Heart left ventricle (tissue), 16 donors: ENCODE measurements at regions not wholly inside any gene's neighbourhood (a gene's known extent, or its start where the extent isn't known, plus 50 kb on each side); places are given as distances from the start of the nearest gene placed in this dataset.

Experiments used
- ATAC-seq, 4 donors: fragments of 200-7000 bp; cut with Tn5 transposase; one replicate each; pipeline ENCODE4 v1.9.1; 2020 to 2022; ENCODE audit warnings: moderate library complexity in 4 of 4, mild to moderate bottlenecking in 3 of 4, moderate number of reproducible peaks in 1 of 4
- DNase-seq, 5 donors: peaks; one replicate each; pipeline ENCODE4 v3.0.0-alpha.2; 2020
- H3K27ac ChIP-seq, 12 donors: fragments of 200-600 bp; sonication (generic) in 4 of 12; one replicate each; pipeline versions ENCODE4 v1.5.0 to v1.8.0; 2016 to 2022; ENCODE audit warnings: mild to moderate bottlenecking in 2 of 12
- H3K27me3 ChIP-seq, 9 donors: fragments of 200-600 bp; sonication (generic) in 2 of 9; one replicate each; pipeline versions ENCODE4 v1.5.1 to v1.8.0; 2016 to 2022; ENCODE audit warnings: mild to moderate bottlenecking in 3 of 9
- H3K36me3 ChIP-seq, 9 donors: fragments of 200-600 bp; sonication (generic) in 2 of 9; one replicate each; pipeline versions ENCODE4 v1.5.0 to v1.8.0; 2018 to 2022; ENCODE audit warnings: mild to moderate bottlenecking in 2 of 9
- H3K4me1 ChIP-seq, 12 donors: fragments of 200-600 bp; sonication (generic) in 4 of 12; one replicate each; pipeline versions ENCODE4 v1.5.0 to v1.8.0; 2016 to 2022; ENCODE audit warnings: mild to moderate bottlenecking in 3 of 12
- H3K4me3 ChIP-seq, 12 donors: fragments of 200-600 bp; sonication (generic) in 4 of 12; one replicate each; pipeline versions ENCODE4 v1.5.0 to v1.8.0; 2017 to 2022; ENCODE audit warnings: mild to moderate bottlenecking in 9 of 12, moderate library complexity in 4 of 12
- H3K9me3 ChIP-seq, 12 donors: fragments of 200-600 bp; sonication (generic) in 4 of 12; one replicate each; pipeline versions ENCODE4 v1.5.0 to v1.8.0; 2016 to 2022; ENCODE audit warnings: mild to moderate bottlenecking in 1 of 12
- POLR2A ChIP-seq, 2 donors: fragments of 450-650 bp; IDR thresholded peaks; one replicate each; pipeline ENCODE4 v1.6.1; 2017; ENCODE audit warnings: antibody characterized with exemption in 2 of 2, mild to moderate bottlenecking in 2 of 2, moderate library complexity in 2 of 2
- WGBS, 4 donors: extraction: QIAGEN DNeasy Blood & Tissue Kit in 2 of 4; methylation state at CpG; one replicate each; pipeline versions ENCODE4 v1.1.5 to v1.1.7; 2013 to 2018; 5-methylcytosine and 5-hydroxymethylcytosine counted together
- intact Hi-C, 10 donors: fragments of 100-400 bp; cut with DNase I; formaldehyde crosslinking; loops; one replicate each; pipeline versions ENCODE4 v1.11.1 to v1.14.2; 2022
- TF ChIP-seq, protein P1 (sequence below), 12 donors: fragments of 200-600 bp; sonication (generic) in 4 of 12; IDR thresholded peaks; one replicate each; pipeline versions ENCODE4 v1.5.0 to v1.8.0; 2018 to 2022; ENCODE audit warnings: antibody characterized with exemption in 12 of 12, mild to moderate bottlenecking in 5 of 12
- donor health status: ischemic (EF 13 %, LVEDD 7.1; RV severe dilation, severe dysfunction).
- donor health status: healthy with polysubstance abuse.
- donor health status: DM: no; HTN: yes; CAD: no.
- donor health status: DM: no; HTN: no; CAD: no.
- donor health status: ischemic (EF 25% LVEDD 6.9; RV normal size, moderate dysfunction).
- donor health status: ischemic (EF 25% LVEDD 5.7; RV mildly dilated, moderate dysfunction).
- donor health status: healthy.
- donor health status: DM: yes; HTN: yes; CAD: no.
- donor health status: ischemic (EF 35%, LVEDD 5.7; RV mildly dilated, moderate dysfunction).
- donor health status: nonischemic (EF 11% LVEDD 7.7; RV severe dilation, severe dysfunction).
- donor health status: DM: yes; HTN: yes; CAD: no.
- donor health status: PGD.
- donor health status: ischemic (EF 29% LVEDD 5.4; RV normal size, mild dysfunction).
- donor health status: nonischemic (EF 23%, LVEDD 6.1; RV moderate dilation, normal function).

DNA sequence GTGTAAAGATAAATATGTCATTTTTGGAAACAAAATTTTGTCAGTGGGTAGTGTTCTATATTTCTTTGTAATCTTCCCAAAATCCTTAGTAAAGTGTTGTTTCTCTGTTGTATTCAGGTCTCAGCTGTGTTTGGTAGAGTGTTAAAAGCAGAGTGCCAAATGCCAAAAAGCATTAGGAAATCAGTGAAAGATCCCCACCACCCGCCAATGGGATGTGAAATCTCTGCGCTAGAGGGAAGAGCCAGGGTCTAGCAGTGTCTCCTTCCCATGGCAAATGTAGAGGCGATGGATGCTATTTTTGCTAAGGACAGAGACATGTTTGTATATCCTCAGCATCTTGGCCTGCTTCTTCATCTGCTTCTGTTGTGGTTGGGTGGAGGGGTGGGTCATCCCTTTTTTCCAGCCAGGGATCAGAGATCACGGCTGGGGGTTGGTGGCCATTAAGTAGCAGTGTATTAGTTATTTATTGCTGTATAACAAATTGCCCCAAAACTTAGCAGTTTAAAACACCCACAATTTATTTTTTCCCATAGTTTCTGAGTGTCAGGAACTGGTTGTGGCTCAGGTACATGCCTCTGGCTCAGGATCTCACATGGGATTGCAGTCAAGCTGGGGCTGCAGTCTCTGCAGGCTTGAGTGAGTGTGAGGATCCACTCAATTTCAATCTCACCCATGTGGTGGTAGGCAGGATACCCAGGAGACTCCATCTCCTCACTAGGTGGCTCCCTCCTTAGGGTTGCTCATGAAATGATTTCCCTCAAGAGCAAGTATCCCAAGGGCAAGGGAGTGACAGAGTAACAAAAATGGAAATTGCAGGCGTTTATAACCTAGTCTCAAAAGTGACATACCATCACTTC lies 211.9 kb downstream of the MYCN start:
- Histone ChIP-seq H3K4me1 (no peaks in the 10 kb centered on the region), H3K27me3 (no peaks in the 10 kb centered on the region), H3K27ac (no peak overlapping the region), H3K36me3 (no peaks in the 10 kb centered on the region), H3K9me3 (no peaks in the 10 kb centered on the region), H3K4me3 (no peak overlapping the region)
- intact Hi-C loops, result no loop called here
- no peak for TF ChIP-seq POLR2A (IDR thresholded peaks at IDR 0.05)
- TF ChIP-seq, protein P1, sequence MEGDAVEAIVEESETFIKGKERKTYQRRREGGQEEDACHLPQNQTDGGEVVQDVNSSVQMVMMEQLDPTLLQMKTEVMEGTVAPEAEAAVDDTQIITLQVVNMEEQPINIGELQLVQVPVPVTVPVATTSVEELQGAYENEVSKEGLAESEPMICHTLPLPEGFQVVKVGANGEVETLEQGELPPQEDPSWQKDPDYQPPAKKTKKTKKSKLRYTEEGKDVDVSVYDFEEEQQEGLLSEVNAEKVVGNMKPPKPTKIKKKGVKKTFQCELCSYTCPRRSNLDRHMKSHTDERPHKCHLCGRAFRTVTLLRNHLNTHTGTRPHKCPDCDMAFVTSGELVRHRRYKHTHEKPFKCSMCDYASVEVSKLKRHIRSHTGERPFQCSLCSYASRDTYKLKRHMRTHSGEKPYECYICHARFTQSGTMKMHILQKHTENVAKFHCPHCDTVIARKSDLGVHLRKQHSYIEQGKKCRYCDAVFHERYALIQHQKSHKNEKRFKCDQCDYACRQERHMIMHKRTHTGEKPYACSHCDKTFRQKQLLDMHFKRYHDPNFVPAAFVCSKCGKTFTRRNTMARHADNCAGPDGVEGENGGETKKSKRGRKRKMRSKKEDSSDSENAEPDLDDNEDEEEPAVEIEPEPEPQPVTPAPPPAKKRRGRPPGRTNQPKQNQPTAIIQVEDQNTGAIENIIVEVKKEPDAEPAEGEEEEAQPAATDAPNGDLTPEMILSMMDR (IDR thresholded peaks at IDR 0.05), result no peak
- WGBS, 4 donors, result 83 to 95% (median 90%) methylated on average over 5 of the region's 5 CpGs
- DNase-seq, result no peak
- ATAC-seq, result no peak

GRCh38 chr2:16151651-16152050 lies 211.3 kb downstream of the MYCN start:
- no peaks in the 10 kb centered on the region for H3K27me3 ChIP-seq
- H3K4me3 ChIP-seq, result no peak overlapping the region
- no peak for ATAC-seq
- 78 to 92% (median 85%) methylated on average over 4 of the region's 4 CpGs for WGBS, 4 donors
- no peak overlapping the region for H3K27ac ChIP-seq
- intact Hi-C loops, result no loop called here
- DNase-seq, result no peak
- no peaks in the 10 kb centered on the region for H3K4me1 ChIP-seq
- no peaks in the 10 kb centered on the region for H3K36me3 ChIP-seq
- H3K9me3 ChIP-seq, result no peaks in the 10 kb centered on the region
- TF ChIP-seq, protein P1 (IDR thresholded peaks at IDR 0.05), result no peak
- no peak for TF ChIP-seq POLR2A (IDR thresholded peaks at IDR 0.05)

GRCh38 chr2:16151281-16151570 lies 210.9 kb downstream of the MYCN start:
- intact Hi-C loops, result no loop called here

DNA sequence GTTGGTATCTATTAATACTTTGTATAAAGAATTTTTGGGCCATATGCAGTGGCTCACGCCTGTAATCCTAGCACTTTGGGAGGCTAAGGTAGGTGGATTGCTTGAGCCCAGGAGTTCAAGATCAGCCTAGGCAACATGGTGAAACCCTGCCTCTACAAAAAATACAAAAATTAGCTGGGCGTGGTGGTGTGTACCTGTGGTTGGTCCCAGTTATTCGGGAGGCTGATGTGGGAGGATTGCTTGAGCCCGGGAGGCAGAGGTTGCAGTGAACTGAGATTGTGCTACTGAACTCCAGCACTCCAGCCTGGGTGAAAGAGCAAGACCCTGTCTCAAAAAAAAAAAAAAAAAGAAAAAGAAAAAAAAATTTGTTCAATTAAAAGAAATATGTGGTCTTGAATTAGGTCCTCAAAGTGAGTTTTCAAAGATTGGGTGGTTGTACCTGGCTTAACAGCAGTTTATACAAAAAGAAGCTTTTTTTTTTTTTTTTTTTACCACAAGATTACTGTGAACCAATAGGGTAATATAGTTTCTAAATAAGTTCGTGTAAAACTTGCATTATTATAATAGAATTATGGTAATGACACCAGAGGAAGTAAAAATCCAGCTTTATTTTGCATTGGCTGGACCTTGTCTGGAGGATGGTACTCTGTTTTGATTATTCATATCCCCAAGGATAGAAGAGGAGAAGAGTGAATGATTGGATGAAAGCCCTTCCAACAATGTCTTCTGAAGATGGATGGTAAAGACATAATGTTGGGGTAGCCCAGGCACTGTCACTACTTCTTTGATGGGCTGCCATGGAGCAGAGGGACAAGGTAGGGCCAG lies 210.3 kb downstream of the MYCN start:
- Histone ChIP-seq H3K36me3 (no peaks in the 10 kb centered on the region), H3K9me3 (no peaks in the 10 kb centered on the region), H3K27ac (no peak overlapping the region), H3K27me3 (no peaks in the 10 kb centered on the region), H3K4me1 (no peaks in the 10 kb centered on the region), H3K4me3 (no peak overlapping the region)
- DNase-seq (no peak), ATAC-seq (no peak)
- TF ChIP-seq, protein P1 (IDR thresholded peaks at IDR 0.05), result no peak
- no peak for TF ChIP-seq POLR2A (IDR thresholded peaks at IDR 0.05)
- 92 to 96% (median 93%) methylated on average over 5 of the region's 5 CpGs for WGBS, 4 donors
- intact Hi-C loops, result no loop called here

More at GRCh38 chr2:16151281-16151570, 210.9 kb downstream of the MYCN start:
- H3K9me3 ChIP-seq, result no peaks in the 10 kb centered on the region
- no peaks in the 10 kb centered on the region for H3K4me1 ChIP-seq
- H3K36me3 ChIP-seq, result no peaks in the 10 kb centered on the region
- ATAC-seq (no peak), DNase-seq (no peak)
- H3K27ac ChIP-seq, result no peak overlapping the region
- TF ChIP-seq, protein P1 (IDR thresholded peaks at IDR 0.05), result no peak
- no peak for TF ChIP-seq POLR2A (IDR thresholded peaks at IDR 0.05)
- H3K27me3 ChIP-seq, result no peaks in the 10 kb centered on the region
- no peak overlapping the region for H3K4me3 ChIP-seq
- 79 to 95% (median 92%) methylated on average over 3 of the region's 3 CpGs for WGBS, 4 donors
